ENCODE measurements at regions not wholly inside any gene's neighbourhood (a gene's known extent, or its start where the extent isn't known, plus 50 kb on each side); places are given as distances from the start of the nearest gene placed in this dataset.
"Not testable (repeated sequence)": the region's sequence is repeated elsewhere in the genome, so short reads cannot be mapped to it uniquely, and the experiment has no call there.

DNA sequence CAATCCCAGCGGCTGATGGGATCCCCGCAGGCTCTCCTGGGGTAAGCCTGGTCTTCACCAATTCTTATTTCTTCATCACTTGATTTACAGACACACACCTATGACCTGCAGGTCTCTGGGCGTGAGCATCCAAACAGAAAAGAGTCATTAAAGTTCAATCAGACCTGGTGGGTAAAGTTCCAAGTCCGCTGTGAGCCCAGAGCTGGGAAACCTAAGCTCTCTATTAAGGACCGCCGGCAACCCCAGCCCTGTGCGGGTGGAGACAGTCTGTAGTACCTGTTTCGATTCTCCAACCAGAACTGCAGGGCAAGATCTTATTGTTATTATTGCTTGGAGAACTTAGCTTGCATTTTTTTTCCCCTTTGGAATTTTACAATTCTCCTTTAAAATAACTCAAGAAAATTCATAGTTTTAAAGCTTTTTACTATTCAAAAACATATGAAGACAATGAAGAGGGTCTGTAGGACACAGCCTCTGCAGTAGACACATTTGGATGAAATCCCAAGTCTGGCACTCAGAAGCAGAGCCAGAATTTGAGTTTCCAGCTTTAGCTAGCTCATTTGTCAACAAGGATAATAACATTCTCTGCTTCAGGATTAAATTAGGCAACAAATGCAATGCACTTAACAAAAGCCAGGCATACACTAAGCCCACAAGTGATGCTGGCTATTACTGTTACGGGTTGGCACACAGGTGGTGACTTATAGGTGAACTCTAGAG, 376.4 kb downstream of the INSIG2 start:
- no peak for DNase-seq (ENCODE audit: low read depth)

DNA sequence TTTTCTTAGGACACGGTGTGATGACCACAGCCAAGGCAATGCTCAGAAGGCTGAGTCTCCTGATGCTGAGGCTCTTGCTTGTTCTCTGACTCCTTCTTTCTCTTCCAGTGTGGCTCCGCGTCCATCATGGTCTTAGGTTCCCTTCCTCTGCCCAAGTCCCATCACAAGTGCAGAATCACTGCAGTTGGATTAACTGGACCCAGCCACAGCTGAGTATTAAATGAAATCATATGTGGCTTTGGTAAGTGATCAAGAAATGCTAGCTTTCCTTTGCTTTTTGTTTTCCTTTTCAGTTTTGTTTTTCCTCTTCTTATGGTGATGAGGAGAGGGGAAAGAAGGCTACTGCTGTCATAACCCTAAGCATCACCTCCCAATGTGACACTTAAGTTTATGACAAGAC, 375.8 kb downstream of the INSIG2 start:
- no peak for DNase-seq (ENCODE audit: low read depth)

DNA sequence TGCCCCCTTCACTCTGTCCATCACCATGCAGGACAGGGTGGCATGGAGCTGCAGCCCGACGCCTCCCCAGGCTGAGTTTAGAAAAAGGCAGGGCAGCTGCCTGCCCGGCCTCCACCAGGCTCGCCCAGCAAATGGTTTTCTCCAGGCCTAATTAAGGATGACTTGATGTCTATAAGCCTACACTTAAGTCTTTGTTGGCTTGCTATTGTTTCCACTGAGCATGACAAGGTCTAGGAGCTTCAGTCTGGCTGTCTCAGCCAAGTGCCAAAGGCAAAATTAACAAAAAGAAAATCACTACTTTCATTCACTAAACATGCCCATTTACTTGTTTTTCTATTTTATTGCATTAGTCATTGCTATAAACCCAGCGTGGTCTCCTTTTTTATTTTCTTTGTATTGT, 372.2 kb downstream of the INSIG2 start:
- no peak for DNase-seq (ENCODE audit: low read depth)

DNA sequence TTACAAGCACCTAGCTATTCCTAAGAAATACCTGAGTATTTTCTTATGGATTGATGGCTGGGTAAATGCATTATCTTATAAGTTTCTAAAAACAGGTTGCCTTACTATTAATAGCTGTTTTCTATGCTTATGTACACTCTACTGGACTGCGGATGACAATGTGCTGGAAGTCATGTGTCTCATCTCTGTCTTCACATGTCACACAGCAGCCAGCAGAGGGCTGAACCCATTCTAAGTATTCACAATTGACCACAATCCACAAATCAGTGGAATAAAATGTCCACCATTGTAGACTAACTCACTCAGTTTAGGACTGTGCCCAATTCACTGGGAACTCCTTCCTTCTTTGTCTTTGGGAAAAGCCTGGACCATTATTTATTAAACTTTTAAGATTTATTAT, 371.2 kb downstream of the INSIG2 start:
- DNase-seq (ENCODE audit: low read depth), result no peak

DNA sequence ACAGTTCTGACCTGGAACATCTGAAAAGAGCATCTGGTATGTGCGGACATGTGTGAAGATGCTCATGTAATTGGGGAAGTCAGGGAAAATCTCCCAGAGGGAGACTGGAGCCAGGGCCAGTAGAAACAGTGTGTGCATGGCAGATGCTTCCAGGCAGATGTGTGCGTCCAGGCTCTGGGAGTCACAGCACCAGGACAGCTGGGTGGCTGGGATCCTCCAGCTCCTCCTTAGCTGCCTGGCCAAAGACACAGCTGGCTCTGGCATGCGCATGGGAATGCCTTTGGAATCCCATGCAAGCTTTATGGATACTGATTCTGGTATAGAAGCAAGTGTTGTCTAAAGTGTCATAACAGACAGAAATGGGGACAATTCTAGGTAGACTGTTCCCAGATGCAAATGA, 369.7 kb downstream of the INSIG2 start:
- DNase-seq (ENCODE audit: low read depth), result no peak

DNA sequence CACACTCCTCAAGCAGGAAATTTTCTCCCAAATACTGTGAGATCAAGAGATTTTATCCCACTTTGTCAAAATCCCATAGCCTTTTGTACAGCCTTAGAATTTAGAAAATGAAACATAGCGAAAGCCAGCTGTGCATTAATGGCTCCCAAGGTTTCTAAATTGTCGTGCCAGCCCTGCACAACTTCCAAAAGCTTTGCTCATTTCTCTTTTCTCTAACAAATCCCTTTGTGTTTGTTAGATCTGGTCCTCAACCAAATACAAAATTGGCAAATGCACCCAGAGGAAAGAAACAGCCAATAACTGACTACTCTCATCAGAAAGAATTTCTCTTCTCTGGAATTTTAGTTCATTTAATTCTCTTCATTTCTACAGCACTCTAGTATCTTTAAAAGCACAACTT, 361.1 kb downstream of the INSIG2 start:
- DNase-seq (ENCODE audit: low read depth), result no peak

DNA sequence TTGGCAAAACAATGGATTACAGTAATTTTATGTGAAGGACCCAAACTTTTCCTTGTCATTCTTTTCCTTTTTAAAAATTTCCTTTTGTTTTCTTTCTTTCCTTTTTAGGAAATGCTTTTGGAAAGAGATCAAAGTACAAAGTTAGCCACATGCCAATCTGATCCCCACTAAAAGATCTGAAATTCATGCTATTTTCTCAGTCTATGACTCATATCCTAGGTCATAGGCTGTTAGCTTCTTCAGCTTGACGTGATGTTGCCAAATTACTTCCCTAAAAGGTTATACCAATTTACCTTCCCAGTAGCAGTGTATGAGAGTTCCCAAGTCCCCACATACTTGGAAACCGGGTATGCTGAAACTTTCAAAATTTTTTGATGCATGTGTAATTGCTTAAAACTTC, 355.3 kb downstream of the INSIG2 start:
- peak; percentile 24 for DNase-seq (ENCODE audit: low read depth)

DNA sequence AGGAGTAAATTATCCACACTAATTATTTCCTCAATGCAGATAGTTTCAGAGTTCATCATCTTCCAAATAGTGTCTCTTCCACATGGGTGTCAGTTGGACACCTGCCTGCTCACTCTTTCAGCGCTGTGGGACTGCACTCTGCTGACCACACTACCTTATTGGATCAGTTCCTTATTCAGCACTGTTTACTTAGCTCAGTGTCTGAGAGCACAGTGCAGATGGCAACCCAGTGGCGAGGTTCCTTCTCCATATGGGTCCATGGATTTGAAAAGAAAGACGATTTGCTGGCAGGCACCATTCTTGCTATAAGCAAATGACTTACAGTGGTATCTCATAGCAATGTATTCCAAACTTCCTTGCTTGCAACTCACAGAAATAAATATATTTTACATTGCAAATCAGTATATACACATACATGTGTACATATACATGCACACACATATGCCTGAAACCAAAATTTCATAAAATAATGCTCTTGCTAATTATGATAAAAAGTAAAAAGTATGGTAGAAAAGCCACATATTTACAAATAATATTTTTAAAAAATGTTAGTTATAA, 354.8 kb downstream of the INSIG2 start:
- no peak for DNase-seq (ENCODE audit: low read depth)

DNA sequence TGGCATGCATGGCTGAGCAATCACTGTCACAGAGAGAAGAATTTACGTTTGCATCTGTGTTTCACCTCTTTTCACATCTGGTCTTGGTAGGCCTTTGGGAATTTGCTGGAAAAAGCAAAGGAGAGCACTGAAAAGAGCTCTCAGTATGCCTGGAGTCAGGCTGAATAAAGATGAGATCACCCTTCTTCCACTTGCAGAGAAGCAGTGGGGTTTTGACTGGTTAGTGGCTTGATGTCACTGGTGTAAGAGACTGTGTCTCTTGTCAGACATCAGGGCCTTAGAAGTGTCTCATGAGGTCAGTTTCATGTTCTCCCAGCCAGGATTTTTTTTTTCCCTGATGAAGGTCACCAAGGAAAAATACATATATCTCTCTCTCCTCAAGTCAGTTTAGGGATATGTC, 353.8 kb downstream of the INSIG2 start:
- DNase-seq (ENCODE audit: low read depth), result no peak

DNA sequence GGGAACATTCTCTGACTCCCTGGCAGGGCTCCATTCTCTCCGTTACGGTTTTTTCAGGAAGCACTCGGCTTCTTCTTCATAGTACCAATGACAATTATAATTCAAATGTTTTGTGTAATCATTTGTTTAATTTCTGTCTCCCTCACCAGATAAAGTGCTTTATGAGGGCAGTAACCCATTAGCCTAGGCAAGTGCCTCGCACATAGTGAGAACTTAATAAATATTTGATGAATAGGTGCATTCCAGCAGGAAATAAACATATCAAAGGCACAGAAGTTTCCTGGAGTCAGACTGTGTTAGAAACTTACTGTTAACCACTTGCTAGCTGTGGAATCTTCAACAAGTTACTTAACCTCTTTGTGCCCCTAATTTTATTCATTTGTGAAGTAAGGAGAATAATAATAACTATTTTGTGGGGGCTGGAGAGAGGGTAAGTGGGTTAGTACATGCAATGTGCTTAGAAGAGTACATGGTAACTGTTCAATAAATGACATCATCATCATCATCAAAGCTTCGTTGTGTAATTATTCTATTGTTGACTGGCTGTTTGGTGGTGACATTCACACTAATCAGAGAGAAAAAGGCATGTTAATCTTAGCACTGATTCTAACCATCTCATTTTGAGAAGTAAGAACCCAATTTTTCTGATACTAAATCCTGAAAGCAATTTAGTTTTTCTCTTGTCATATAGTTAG, 352.3 kb downstream of the INSIG2 start:
- no peak for DNase-seq (ENCODE audit: low read depth)

DNA sequence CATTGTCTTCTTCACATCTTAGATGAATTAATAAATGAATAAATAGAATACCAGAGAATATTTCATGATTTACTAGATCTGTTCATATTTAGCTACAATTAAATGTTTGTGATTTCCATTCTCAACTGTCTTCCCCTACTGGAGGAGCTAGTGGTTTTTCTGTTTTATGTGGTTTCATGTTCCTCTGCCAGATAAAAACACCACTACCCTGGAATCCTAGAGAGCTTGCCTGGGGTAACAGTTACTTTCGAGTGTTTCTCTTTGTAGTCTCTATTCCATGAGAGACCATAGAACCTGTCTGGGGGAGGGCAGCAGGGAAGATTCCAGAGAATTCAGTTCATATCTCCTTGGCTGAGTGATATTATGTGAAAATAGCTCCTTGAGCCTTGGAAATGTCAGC, 349.2 kb downstream of the INSIG2 start:
- DNase-seq (ENCODE audit: low read depth), result no peak

DNA sequence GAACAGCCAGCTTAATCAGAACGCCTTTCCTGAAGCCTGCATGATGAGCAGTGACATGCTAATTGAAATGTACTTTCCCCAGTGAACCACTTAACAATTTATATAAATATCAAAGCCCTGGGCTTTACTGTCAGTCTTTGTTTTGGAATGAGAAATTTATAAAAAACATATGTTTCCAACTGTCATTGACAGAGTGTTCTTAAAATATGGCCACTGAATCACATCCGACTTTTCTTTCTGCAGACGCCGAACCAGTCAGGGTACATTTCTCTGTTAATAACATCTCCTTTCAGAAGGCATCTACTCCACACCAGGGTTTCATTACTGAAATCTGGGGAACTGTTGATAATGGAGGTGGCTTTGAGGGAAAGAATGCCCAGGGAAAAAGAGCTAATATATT, 343.7 kb downstream of the INSIG2 start:
- no peak for DNase-seq (ENCODE audit: low read depth)

DNA sequence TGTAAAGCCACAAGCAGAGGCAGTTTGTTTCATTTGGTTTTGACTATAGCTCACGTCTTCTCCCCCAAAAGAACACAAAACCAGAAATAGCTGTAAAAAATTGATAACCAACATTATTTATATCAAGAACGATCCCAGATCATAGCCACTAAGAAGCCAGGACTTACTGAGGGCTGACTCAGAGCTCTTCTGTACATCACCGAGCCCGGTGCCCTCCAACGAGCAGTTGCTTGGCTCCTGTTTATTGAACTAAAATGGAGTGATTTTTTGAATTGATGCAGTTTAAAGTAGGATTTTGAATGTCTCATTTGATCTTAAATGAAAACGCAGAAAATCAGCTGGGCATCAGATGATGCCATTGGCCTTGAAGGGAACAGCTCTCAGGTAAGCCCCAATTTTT, 343.3 kb downstream of the INSIG2 start:
- DNase-seq (ENCODE audit: low read depth), result no peak

DNA sequence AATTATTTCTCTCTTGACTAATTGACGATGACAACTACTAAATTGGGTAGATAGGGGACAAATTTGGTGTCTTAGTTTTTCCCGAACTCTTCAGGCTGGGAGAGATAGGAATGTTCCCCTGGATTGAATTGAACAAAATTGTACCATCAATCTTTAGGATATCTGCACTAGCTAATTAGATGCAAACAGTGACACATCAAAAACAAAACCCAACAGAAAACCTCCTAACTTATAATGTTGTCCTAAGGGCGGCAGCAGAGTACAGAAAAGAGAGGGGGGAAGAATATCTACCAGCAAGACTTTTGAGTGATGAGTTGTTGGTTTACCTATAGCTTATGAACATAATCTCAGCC, 342.9 kb downstream of the INSIG2 start:
- DNase-seq (ENCODE audit: low read depth), result no peak

DNA sequence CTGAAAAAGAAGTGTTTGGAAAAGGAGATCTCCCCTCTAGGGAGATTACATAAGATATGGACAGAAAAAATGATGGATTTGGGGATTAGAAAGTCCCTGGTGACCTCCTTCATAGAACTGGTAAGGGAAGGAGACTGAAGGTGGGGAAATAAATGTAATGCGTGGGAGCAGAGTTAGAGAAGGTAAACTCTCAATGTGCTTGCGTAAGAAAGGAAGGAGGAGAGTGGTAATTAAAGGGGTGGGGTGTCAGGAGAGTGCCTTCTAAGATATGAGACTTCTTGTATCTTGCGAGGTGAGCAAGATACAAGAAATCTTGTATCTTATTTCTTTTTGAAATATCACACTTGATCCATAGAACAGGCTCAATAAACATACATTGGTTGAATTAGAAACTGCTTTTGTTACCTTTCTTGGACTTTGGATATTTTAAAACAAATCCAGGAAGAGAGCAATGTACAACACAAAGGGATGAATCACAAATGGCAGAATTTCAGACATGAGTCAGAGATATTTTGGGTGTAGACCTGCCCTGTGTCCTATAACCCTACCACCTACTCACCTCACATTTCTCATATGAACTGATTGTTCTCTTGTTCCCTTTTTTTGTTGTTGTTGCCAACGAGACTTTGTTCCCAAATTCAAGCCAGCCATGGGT, 342.4 kb downstream of the INSIG2 start:
- no peak for DNase-seq (ENCODE audit: low read depth)

DNA sequence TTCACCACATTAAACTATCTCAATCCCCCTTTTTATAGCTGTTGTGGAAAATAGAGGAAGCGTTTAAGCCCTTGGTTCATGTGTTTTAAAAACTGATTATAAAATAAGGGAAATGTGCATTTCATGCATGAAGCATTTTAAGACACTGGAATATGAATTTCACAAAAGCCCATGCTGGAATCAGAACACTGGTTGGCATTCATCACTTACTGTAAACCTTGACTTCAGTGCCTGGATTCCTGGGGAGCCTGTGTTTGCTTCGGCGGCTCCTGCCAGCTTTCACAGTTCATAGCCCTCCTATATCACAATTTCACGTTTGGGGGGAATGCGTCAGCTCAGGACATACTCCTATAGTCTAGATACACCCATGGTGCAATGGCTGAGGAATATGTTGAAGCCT, 336.9 kb downstream of the INSIG2 start:
- no peak for DNase-seq (ENCODE audit: low read depth)

DNA sequence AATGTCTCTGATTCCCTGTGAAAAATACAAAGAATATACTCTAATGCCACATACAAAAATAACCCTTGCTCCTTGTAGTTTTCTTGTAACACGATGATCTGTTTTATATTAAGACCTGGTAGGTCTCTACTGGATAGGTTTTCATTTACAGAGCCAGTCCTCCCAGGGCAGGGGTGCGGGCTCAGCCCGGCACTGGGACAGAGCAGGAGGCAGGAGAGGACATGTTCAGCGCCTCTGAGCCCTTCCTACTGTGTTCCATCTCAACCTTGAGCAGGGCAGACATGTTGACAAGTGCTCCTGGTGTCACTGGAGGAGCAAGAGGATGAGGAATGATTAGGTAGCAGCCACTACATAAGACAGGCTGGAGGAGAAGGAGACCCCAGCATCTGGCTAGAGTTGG, 335.5 kb downstream of the INSIG2 start:
- no peak for DNase-seq (ENCODE audit: low read depth)

DNA sequence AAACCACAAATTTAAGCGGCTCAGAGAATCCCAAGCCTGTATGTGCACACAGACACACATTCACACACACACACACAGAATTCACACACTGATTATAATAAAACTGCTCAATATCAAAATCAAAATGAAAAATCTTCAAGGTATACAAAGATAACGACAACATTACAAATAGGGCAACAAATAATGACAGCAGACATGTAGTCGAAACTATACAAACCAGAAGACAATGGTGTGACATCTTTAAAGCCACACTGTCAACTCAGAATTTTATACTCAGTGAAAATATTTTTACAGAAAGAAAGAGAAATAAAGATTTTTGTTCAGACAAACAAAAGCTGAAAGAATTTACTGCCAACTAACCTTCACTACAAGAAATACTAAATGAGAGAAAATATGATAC, 333.4 kb downstream of the INSIG2 start:
- DNase-seq (ENCODE audit: low read depth), result no peak

DNA sequence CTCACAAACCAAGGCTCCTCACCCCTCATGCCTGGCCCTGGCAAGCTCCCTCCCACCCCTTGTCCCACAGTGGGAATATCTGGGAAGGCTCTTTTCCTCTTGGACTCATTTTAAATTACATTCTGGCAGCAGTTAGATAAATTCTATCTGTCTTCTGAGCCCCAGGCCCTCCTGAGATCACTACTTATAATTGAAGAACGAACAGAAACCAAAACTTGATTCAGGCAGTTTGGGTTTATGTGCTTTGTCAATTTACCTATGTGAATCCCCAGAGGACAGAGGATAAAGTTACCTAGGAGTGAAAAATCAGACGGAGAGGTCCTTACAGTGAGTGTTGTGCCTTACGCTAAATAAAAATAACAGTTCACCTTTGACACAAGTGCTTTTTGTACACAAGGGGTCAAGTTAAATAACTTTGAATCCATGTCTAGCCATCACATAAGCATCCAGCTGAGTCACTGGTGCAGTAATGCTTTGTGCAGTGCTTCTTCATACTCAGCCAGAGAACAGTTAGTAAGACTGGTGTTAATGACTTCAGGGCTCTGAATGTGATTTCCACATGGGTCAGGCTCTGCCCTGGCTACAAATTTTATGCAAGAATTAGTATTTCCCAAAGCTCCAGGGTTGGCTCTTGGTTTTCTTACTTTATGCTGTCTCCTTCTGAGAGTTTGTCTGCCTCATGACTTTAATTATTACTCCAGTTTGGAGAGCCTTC, 329.3 kb downstream of the INSIG2 start:
- no peak for DNase-seq (ENCODE audit: low read depth)

DNA sequence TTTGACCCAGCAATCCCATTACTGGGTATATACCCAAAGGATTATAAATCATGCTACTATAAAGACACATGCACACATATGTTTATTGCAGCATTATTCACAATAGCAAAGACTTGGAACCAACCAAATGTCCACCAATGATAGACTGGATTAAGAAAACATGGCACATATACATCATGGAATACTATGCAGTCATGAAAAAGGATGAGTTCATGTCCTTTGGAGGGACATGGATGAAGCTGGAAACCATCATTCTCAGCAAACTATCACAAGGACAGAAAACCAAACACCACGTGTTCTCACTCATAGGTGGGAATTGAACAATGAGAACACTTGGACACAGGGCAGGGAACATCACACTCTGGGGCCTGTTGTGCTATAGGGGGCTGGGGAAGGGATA, 326.9 kb downstream of the INSIG2 start:
- DNase-seq (ENCODE audit: low read depth), result not testable (repeated sequence)

DNA sequence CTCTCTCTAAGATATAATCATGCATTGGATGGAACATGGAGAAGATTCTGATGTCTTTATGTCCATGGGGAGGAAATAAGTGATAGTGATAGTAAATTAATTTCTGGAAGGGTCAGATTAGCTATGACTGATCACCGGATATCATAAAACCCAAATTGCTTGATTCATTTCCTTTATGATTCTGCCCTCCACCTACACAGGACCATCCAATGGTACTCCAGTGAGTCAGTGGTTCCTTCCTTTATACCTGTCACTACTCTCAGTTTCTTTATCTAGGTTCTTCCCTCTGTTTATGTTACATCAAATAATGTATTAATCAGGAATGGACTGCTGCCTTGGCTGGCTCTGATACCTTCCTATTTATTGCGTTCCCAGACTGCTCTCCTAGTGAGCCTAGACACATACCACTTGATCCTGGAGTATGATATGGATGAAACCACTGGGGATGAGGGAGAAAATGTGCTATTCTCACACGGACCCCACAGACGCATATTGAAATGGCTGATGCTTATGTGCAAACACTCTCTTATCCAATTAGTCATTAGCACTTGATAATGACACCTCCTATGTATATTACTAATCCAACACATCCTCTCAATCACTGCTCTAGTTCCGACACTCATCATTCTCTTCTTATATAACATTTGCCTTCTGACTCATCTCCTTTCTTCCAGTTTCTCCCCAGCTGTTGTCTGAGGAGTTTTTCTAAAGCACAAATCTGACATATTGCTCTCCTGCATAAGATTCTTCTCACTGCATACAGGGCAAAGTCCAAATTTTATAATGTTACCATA, 315.6 kb downstream of the INSIG2 start:
- DNase-seq (ENCODE audit: low read depth), result no peak

DNA sequence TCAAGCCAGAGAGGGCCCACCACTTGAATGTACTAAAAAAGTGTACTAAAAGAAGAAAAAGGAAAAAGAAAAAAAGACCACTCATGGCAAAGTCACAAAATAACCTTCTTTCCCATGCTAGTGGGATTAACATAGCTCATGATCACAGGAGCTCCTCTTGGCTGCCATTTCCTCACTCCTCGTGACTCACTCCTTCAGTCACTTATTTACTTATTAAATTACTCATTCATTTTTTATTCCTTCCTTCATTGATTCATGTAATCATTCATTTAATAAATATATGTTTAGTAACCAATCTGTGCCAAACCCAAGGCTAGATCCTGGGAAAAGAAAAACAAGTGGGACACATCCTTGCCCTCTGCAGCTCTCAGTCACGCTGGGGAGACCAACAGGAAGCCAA, 300.5 kb downstream of the INSIG2 start:
- DNase-seq (ENCODE audit: low read depth), result no peak

Measured in fibroblast of the conjunctiva (primary cell).